ENCODE measurements at regions not wholly inside any gene's neighbourhood (a gene's known extent, or its start where the extent isn't known, plus 50 kb on each side); places are given as distances from the start of the nearest gene placed in this dataset.

GRCh38 chr2:200034816-200035215 lies 79.4 kb downstream of the MAIP1 start:
- H3K27me3 ChIP-seq (ENCODE audit: control insufficient read depth in 2 of 2, insufficient read depth in 1 of 2, low read length in 1 of 2), result no peaks in the 10 kb centered on the region
- no peaks in the 10 kb centered on the region for H3K4me1 ChIP-seq (ENCODE audit: control insufficient read depth in 2 of 2, insufficient read depth in 2 of 2, low read length in 2 of 2)
- H3K9me3 ChIP-seq (ENCODE audit: control insufficient read depth in 2 of 2, insufficient read depth in 1 of 2, low read length in 1 of 2), result no peaks in the 10 kb centered on the region
- H3K4me3 ChIP-seq (ENCODE audit: low read length in 2 of 2), result no peak overlapping the region
- H3K36me3 ChIP-seq (ENCODE audit: control insufficient read depth in 2 of 2, insufficient read depth in 2 of 2, low read length in 1 of 2), result no peaks in the 10 kb centered on the region
- no peak overlapping the region for H3K27ac ChIP-seq (ENCODE audit: low read depth in 1 of 2, low read length in 1 of 2)
- DNase-seq (ENCODE audit: low read depth in 6 of 9, low spot score in 9 of 9), result no peak

- Histone ChIP-seq H3K36me3 (ENCODE audit: control insufficient read depth in 2 of 2, insufficient read depth in 2 of 2, low read length in 1 of 2) (no peaks in the 10 kb centered on the region), H3K27me3 (ENCODE audit: control insufficient read depth in 2 of 2, insufficient read depth in 1 of 2, low read length in 1 of 2) (no peaks in the 10 kb centered on the region), H3K9me3 (ENCODE audit: control insufficient read depth in 2 of 2, insufficient read depth in 1 of 2, low read length in 1 of 2) (no peaks in the 10 kb centered on the region), H3K4me1 (ENCODE audit: control insufficient read depth in 2 of 2, insufficient read depth in 2 of 2, low read length in 2 of 2) (no peaks in the 10 kb centered on the region), H3K4me3 (ENCODE audit: low read length in 2 of 2) (no peak overlapping the region), H3K27ac (ENCODE audit: low read depth in 1 of 2, low read length in 1 of 2) (no peak overlapping the region)
- 89% methylated on average over 7 of the region's 7 CpGs for WGBS
- no peak for DNase-seq (ENCODE audit: low read depth in 6 of 9, low spot score in 9 of 9)
Observed at GRCh38 chr2:200039724-200040650, 84.6 kb downstream of the MAIP1 start.

- Histone ChIP-seq H3K9me3 (ENCODE audit: control insufficient read depth in 2 of 2, insufficient read depth in 1 of 2, low read length in 1 of 2) (peaks cover 0 to 6% of the 10 kb centered on the region in 2 donors), H3K36me3 (ENCODE audit: control insufficient read depth in 2 of 2, insufficient read depth in 2 of 2, low read length in 1 of 2) (no peaks in the 10 kb centered on the region), H3K4me1 (ENCODE audit: control insufficient read depth in 2 of 2, insufficient read depth in 2 of 2, low read length in 2 of 2) (no peaks in the 10 kb centered on the region), H3K27ac (ENCODE audit: low read depth in 1 of 2, low read length in 1 of 2) (no peak overlapping the region), H3K4me3 (ENCODE audit: low read length in 2 of 2) (no peak overlapping the region), H3K27me3 (ENCODE audit: control insufficient read depth in 2 of 2, insufficient read depth in 1 of 2, low read length in 1 of 2) (no peaks in the 10 kb centered on the region)
- no peak for DNase-seq (ENCODE audit: low read depth in 6 of 9, low spot score in 9 of 9)
- 89% methylated on average over 2 of the region's 2 CpGs for WGBS
Observed at GRCh38 chr2:200040831-200041230, 85.4 kb downstream of the MAIP1 start.

DNA sequence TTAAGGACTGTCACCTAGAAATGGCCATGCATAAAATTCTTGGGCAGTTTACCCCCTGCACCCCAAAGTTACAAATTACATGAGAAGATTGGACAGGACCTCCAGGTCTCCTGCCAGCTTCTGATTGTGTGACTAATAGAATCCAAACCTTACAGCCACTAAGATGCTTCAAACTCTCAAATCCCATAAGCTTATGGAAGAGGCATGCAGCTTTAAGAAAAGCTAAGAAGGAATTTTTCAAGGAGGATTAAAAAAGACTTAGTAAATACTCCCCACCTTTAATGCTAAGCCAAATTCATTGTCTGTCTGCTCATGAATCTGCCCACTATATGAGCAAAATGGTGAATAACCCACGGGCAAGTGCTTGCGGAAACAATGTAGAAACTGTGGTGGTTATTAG lies 86.3 kb downstream of the MAIP1 start:
- no peaks in the 10 kb centered on the region for H3K4me1 ChIP-seq (ENCODE audit: control insufficient read depth in 2 of 2, insufficient read depth in 2 of 2, low read length in 2 of 2)
- no peak overlapping the region for H3K27ac ChIP-seq (ENCODE audit: low read depth in 1 of 2, low read length in 1 of 2)
- H3K9me3 ChIP-seq (ENCODE audit: control insufficient read depth in 2 of 2, insufficient read depth in 1 of 2, low read length in 1 of 2), result peaks cover 0 to 7% of the 10 kb centered on the region in 2 donors
- H3K4me3 ChIP-seq (ENCODE audit: low read length in 2 of 2), result no peak overlapping the region
- no peaks in the 10 kb centered on the region for H3K27me3 ChIP-seq (ENCODE audit: control insufficient read depth in 2 of 2, insufficient read depth in 1 of 2, low read length in 1 of 2)
- no peak for DNase-seq (ENCODE audit: low read depth in 6 of 9, low spot score in 9 of 9)
- H3K36me3 ChIP-seq (ENCODE audit: control insufficient read depth in 2 of 2, insufficient read depth in 2 of 2, low read length in 1 of 2), result no peaks in the 10 kb centered on the region
- WGBS, result 97% methylated on average over 2 of the region's 2 CpGs

DNA sequence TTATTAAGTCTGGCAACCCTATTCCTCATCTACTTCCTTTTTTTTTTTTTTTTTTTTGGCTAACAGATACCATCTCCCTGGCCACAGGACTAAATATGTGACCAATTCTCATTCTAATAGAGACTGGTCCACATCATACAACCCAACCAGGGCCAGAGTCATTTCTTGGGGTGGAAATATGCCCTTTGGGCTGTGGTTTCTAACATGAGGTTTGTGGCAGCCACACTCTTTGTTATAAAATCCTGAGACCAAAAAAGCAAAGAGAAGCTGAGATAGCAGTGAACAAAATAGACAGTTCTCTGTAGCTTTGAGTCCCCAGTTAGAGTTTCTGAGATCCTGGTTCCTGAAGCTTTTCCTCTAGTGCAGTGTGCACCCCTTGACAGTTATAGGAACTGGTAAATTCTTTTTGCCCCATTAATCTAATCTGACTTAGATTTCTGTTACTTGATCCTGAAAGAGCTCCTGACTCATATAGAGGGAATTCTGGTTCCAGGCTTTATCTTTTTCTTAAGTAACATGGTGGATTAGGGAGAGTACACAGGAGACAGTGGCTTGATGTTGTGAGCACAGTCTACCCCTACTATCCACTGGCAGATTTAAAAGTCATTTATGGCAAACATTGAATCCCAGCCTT lies 86.8 kb downstream of the MAIP1 start:
- no peaks in the 10 kb centered on the region for H3K4me1 ChIP-seq (ENCODE audit: control insufficient read depth in 2 of 2, insufficient read depth in 2 of 2, low read length in 2 of 2)
- H3K27me3 ChIP-seq (ENCODE audit: control insufficient read depth in 2 of 2, insufficient read depth in 1 of 2, low read length in 1 of 2), result no peaks in the 10 kb centered on the region
- H3K9me3 ChIP-seq (ENCODE audit: control insufficient read depth in 2 of 2, insufficient read depth in 1 of 2, low read length in 1 of 2), result peaks cover 0 to 7% of the 10 kb centered on the region in 2 donors
- no peak overlapping the region for H3K27ac ChIP-seq (ENCODE audit: low read depth in 1 of 2, low read length in 1 of 2)
- no peak for DNase-seq (ENCODE audit: low read depth in 6 of 9, low spot score in 9 of 9)
- H3K36me3 ChIP-seq (ENCODE audit: control insufficient read depth in 2 of 2, insufficient read depth in 2 of 2, low read length in 1 of 2), result no peaks in the 10 kb centered on the region
- H3K4me3 ChIP-seq (ENCODE audit: low read length in 2 of 2), result no peak overlapping the region

DNA sequence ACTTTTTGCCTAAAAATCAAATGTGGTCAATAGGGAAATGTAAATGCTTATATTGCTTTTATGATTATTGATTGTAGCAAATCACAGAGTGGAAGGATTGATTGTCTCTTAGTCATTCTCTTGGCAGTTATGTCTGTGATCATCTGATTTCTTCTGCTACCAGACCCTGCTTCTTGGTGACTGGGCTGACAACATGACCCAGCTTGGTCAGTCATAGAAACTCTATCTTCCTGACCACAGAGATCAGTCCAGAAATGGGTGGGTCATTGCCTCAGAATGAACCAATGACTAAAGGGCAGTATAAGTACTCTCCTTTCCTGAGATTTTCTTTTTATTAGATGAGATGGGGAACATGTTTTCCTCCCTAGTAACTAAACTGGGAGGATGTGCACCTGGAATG lies 87.6 kb downstream of the MAIP1 start:
- Histone ChIP-seq H3K9me3 (ENCODE audit: control insufficient read depth in 2 of 2, insufficient read depth in 1 of 2, low read length in 1 of 2) (peaks cover 0 to 7% of the 10 kb centered on the region in 2 donors), H3K27me3 (ENCODE audit: control insufficient read depth in 2 of 2, insufficient read depth in 1 of 2, low read length in 1 of 2) (no peaks in the 10 kb centered on the region), H3K4me1 (ENCODE audit: control insufficient read depth in 2 of 2, insufficient read depth in 2 of 2, low read length in 2 of 2) (no peaks in the 10 kb centered on the region), H3K36me3 (ENCODE audit: control insufficient read depth in 2 of 2, insufficient read depth in 2 of 2, low read length in 1 of 2) (no peaks in the 10 kb centered on the region), H3K4me3 (ENCODE audit: low read length in 2 of 2) (no peak overlapping the region), H3K27ac (ENCODE audit: low read depth in 1 of 2, low read length in 1 of 2) (no peak overlapping the region)
- DNase-seq (ENCODE audit: low read depth in 6 of 9, low spot score in 9 of 9), result no peak

- 100% methylated on average over 2 of the region's 2 CpGs for WGBS
- Histone ChIP-seq H3K9me3 (ENCODE audit: control insufficient read depth in 2 of 2, insufficient read depth in 1 of 2, low read length in 1 of 2) (peaks cover 0 to 7% of the 10 kb centered on the region in 2 donors), H3K27me3 (ENCODE audit: control insufficient read depth in 2 of 2, insufficient read depth in 1 of 2, low read length in 1 of 2) (no peaks in the 10 kb centered on the region), H3K4me1 (ENCODE audit: control insufficient read depth in 2 of 2, insufficient read depth in 2 of 2, low read length in 2 of 2) (no peaks in the 10 kb centered on the region), H3K4me3 (ENCODE audit: low read length in 2 of 2) (no peak overlapping the region), H3K36me3 (ENCODE audit: control insufficient read depth in 2 of 2, insufficient read depth in 2 of 2, low read length in 1 of 2) (no peaks in the 10 kb centered on the region), H3K27ac (ENCODE audit: low read depth in 1 of 2, low read length in 1 of 2) (no peak overlapping the region)
- DNase-seq (ENCODE audit: low read depth in 6 of 9, low spot score in 9 of 9), result no peak
Observed at GRCh38 chr2:200044453-200044852, 89.1 kb downstream of the MAIP1 start.

GRCh38 chr2:200048421-200048820 lies 93.0 kb downstream of the MAIP1 start:
- peaks cover 0 to 7% of the 10 kb centered on the region in 2 donors for H3K9me3 ChIP-seq (ENCODE audit: control insufficient read depth in 2 of 2, insufficient read depth in 1 of 2, low read length in 1 of 2)
- no peak overlapping the region for H3K27ac ChIP-seq (ENCODE audit: low read depth in 1 of 2, low read length in 1 of 2)
- DNase-seq (ENCODE audit: low read depth in 6 of 9, low spot score in 9 of 9), result no peak
- H3K36me3 ChIP-seq (ENCODE audit: control insufficient read depth in 2 of 2, insufficient read depth in 2 of 2, low read length in 1 of 2), result no peaks in the 10 kb centered on the region
- no peaks in the 10 kb centered on the region for H3K27me3 ChIP-seq (ENCODE audit: control insufficient read depth in 2 of 2, insufficient read depth in 1 of 2, low read length in 1 of 2)
- H3K4me3 ChIP-seq (ENCODE audit: low read length in 2 of 2), result no peak overlapping the region
- no peaks in the 10 kb centered on the region for H3K4me1 ChIP-seq (ENCODE audit: control insufficient read depth in 2 of 2, insufficient read depth in 2 of 2, low read length in 2 of 2)
- 92% methylated on average over 5 of the region's 5 CpGs for WGBS

DNA sequence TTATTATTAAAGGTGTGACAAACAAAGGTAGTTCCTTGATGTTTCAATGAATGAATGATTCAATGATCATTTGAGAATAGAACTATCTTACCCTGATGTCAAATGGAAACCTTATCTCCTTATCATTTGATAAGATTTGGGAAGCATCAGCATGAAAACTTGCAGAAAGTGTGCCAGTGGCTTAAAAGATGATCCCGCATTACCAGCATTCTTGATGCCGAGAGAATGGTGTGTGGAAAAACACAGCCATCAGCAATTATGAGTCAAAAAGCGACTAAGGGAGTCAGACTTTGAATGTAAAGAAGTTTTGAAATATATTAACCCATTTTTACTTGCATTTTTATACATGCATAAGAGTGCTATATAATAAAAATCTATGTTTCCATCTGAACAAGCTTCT lies 93.7 kb downstream of the MAIP1 start:
- Histone ChIP-seq H3K4me1 (ENCODE audit: control insufficient read depth in 2 of 2, insufficient read depth in 2 of 2, low read length in 2 of 2) (no peaks in the 10 kb centered on the region), H3K4me3 (ENCODE audit: low read length in 2 of 2) (no peak overlapping the region), H3K27ac (ENCODE audit: low read depth in 1 of 2, low read length in 1 of 2) (no peak overlapping the region), H3K27me3 (ENCODE audit: control insufficient read depth in 2 of 2, insufficient read depth in 1 of 2, low read length in 1 of 2) (no peaks in the 10 kb centered on the region), H3K9me3 (ENCODE audit: control insufficient read depth in 2 of 2, insufficient read depth in 1 of 2, low read length in 1 of 2) (peaks cover 0 to 7% of the 10 kb centered on the region in 2 donors), H3K36me3 (ENCODE audit: control insufficient read depth in 2 of 2, insufficient read depth in 2 of 2, low read length in 1 of 2) (no peaks in the 10 kb centered on the region)
- no peak for DNase-seq (ENCODE audit: low read depth in 6 of 9, low spot score in 9 of 9)
- WGBS, result 92% methylated on average over 3 of the region's 3 CpGs

Measured in thymus (tissue), 11 donors.